ENCODE measurements at regions not wholly inside any gene's neighbourhood (a gene's known extent, or its start where the extent isn't known, plus 50 kb on each side); places are given as distances from the start of the nearest gene placed in this dataset.

DNA sequence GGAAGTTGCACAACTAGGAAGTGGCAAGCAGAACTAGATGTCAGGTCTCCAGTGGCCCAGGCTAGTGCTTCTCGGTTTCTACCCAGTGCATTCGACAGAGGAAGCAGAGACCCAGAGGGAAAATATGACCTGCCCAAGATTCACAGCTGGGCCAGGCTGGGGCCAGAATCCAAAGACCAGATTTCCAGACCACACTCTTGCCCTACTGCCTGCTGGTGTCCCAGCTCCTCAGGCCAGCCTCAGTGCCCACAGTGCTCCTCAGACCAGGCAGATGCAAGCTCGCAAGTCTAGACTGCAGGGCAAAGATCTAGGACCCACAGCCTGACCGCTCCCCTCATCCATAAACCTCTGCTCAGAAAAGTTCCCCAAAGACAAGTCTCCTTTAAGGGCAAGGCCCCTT is 262.6 kb downstream of the BUD13 start (continued):
- TF ChIP-seq, protein P1, sequence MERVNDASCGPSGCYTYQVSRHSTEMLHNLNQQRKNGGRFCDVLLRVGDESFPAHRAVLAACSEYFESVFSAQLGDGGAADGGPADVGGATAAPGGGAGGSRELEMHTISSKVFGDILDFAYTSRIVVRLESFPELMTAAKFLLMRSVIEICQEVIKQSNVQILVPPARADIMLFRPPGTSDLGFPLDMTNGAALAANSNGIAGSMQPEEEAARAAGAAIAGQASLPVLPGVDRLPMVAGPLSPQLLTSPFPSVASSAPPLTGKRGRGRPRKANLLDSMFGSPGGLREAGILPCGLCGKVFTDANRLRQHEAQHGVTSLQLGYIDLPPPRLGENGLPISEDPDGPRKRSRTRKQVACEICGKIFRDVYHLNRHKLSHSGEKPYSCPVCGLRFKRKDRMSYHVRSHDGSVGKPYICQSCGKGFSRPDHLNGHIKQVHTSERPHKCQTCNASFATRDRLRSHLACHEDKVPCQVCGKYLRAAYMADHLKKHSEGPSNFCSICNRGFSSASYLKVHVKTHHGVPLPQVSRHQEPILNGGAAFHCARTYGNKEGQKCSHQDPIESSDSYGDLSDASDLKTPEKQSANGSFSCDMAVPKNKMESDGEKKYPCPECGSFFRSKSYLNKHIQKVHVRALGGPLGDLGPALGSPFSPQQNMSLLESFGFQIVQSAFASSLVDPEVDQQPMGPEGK (CRISPR knock-in tag; IDR thresholded peaks at IDR 0.05; ENCODE audit: borderline replicate concordance), result no peak
- TF ChIP-seq ZNF70 (CRISPR knock-in tag; IDR thresholded peaks at IDR 0.05) (no peak), RARB (CRISPR knock-in tag; IDR thresholded peaks at IDR 0.05) (no peak), BACH2 (CRISPR knock-in tag; IDR thresholded peaks at IDR 0.05; ENCODE audit: borderline replicate concordance) (no peak), ZFP3 (CRISPR knock-in tag; IDR thresholded peaks at IDR 0.05) (no peak), ESRRG (CRISPR knock-in tag; IDR thresholded peaks at IDR 0.05) (no peak), TOX (CRISPR knock-in tag; IDR thresholded peaks at IDR 0.05; ENCODE audit: borderline replicate concordance) (no peak), ZFP30 (CRISPR knock-in tag; IDR thresholded peaks at IDR 0.05) (no peak)
- TF ChIP-seq, protein P2, sequence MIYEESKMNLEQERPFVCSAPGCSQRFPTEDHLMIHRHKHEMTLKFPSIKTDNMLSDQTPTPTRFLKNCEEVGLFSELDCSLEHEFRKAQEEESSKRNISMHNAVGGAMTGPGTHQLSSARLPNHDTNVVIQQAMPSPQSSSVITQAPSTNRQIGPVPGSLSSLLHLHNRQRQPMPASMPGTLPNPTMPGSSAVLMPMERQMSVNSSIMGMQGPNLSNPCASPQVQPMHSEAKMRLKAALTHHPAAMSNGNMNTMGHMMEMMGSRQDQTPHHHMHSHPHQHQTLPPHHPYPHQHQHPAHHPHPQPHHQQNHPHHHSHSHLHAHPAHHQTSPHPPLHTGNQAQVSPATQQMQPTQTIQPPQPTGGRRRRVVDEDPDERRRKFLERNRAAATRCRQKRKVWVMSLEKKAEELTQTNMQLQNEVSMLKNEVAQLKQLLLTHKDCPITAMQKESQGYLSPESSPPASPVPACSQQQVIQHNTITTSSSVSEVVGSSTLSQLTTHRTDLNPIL (CRISPR knock-in tag; IDR thresholded peaks at IDR 0.05; ENCODE audit: low read depth), result no peak

DNA sequence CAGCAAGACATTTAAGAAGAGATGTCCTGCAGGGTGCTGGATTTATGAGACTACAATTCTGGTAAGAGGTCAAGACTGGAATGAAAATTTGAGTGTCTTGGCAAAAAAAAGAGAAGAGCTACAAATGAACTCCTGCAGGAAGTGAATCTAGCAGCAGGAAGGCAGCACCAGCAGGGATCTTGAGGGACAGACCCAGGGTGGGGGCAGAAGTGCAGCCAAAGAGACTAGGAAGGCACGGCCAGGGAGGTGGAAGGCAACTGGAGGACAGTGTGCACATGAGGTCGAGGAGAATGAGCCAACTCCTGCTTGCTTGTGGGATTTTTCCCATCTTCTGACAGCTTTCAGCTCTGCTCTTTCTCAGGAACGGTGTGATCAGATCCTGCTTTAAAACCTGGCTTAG is 263.2 kb downstream of the BUD13 start:
- TF ChIP-seq ZFP3 (CRISPR knock-in tag; IDR thresholded peaks at IDR 0.05), result no peak
- TF ChIP-seq ZNF70 (CRISPR knock-in tag; IDR thresholded peaks at IDR 0.05), result no peak
- no peak for TF ChIP-seq GLIS3 (CRISPR knock-in tag; IDR thresholded peaks at IDR 0.05)
- no peak for TF ChIP-seq TOX (CRISPR knock-in tag; IDR thresholded peaks at IDR 0.05; ENCODE audit: borderline replicate concordance)
- no peak for TF ChIP-seq ZNF8 (CRISPR knock-in tag; IDR thresholded peaks at IDR 0.05)
- no peak for TF ChIP-seq RARB (CRISPR knock-in tag; IDR thresholded peaks at IDR 0.05)
- no peak for TF ChIP-seq ZFP30 (CRISPR knock-in tag; IDR thresholded peaks at IDR 0.05)
- no peak for TF ChIP-seq ZNF565 (CRISPR knock-in tag; conservative IDR thresholded peaks at IDR 0.05; ENCODE audit: low read depth)
- ATAC-seq, result no peak

DNA sequence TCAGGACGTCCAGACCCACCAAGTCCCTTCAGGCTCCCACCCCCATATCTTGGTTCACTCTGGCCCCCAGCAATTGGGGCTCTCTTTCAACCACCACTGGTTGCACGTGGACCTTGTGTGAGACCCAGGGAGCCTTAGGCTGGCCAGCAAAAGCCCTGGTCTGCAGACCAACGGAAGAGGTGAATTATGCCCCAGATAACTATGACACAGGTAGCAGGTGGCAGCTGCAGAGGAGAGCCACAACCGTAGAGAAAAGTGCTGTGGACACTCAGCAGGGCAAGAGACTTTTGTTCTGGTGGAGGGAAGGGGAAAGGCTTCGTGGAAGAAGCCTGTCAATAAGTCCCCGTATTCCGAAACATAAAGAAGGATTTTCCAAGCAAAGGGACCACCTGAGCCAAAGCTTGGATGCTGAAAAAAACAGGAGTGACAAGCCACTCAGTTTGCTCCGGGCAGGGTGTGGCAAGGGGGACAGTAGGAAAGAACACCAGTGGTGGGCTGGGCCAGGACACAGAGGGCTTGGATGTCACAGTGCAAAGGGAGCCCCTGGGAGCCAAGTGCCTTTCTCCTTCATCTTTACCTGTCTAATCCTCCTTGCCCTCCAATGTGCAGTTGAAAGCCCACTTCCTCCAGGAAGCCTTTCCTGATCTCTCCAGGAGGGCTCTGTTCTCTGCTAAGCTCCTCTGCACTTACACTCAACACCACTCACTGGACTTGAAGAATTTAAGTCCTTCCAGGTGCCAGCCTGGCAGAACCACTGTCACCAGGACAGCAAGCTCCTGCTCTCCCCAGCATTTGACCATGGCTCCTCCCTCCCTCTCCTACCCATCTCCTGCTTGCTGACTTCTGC is 264.7 kb downstream of the BUD13 start:
- no peak for ATAC-seq
- TF ChIP-seq TCF4 (CRISPR knock-in tag; IDR thresholded peaks at IDR 0.05; ENCODE audit: borderline replicate concordance) (no peak), ZFP30 (CRISPR knock-in tag; IDR thresholded peaks at IDR 0.05) (no peak), ZC3H10 (CRISPR knock-in tag; IDR thresholded peaks at IDR 0.05) (no peak), ESRRG (CRISPR knock-in tag; IDR thresholded peaks at IDR 0.05) (no peak), ZFP3 (CRISPR knock-in tag; IDR thresholded peaks at IDR 0.05) (no peak)
- TF ChIP-seq, protein P1 (CRISPR knock-in tag; IDR thresholded peaks at IDR 0.05; ENCODE audit: borderline replicate concordance), result no peak

DNA sequence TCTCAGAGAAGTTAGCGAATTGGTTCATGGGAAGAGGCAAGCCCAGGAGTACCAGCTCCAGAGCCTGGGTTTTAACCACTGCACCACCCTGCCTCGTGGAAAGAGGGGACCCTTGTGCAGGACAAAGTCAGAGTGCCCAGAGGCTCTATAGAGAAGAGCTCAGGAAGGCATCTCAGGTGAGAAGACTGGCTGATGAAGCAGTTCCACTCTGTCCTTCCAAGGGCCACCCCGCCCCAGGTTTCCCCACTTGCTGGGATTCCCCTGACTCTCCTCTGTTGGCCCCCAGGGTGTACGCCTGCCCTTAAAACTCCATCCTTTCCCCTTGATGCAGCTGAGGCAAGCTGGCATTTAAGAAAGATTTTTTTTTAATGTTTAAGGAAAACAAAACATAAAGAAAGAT is 265.8 kb downstream of the BUD13 start:
- TF ChIP-seq BACH2 (CRISPR knock-in tag; IDR thresholded peaks at IDR 0.05; ENCODE audit: borderline replicate concordance), result no peak
- TF ChIP-seq, protein P1 (CRISPR knock-in tag; IDR thresholded peaks at IDR 0.05; ENCODE audit: borderline replicate concordance), result no peak
- no peak for TF ChIP-seq PPARA (CRISPR knock-in tag; IDR thresholded peaks at IDR 0.05; ENCODE audit: borderline replicate concordance)
- no peak for TF ChIP-seq ZFP30 (CRISPR knock-in tag; IDR thresholded peaks at IDR 0.05)
- TF ChIP-seq, protein P2 (CRISPR knock-in tag; IDR thresholded peaks at IDR 0.05; ENCODE audit: low read depth), result no peak
- no peak for TF ChIP-seq ZNF70 (CRISPR knock-in tag; IDR thresholded peaks at IDR 0.05)
- TF ChIP-seq TCF4 (CRISPR knock-in tag; IDR thresholded peaks at IDR 0.05; ENCODE audit: borderline replicate concordance), result no peak
- no peak for TF ChIP-seq RARB (CRISPR knock-in tag; IDR thresholded peaks at IDR 0.05)
- no peak for TF ChIP-seq ZC3H10 (CRISPR knock-in tag; IDR thresholded peaks at IDR 0.05)
- no peak for TF ChIP-seq ZFP3 (CRISPR knock-in tag; IDR thresholded peaks at IDR 0.05)
- no peak for TF ChIP-seq ZNF565 (CRISPR knock-in tag; conservative IDR thresholded peaks at IDR 0.05; ENCODE audit: low read depth)
- no peak for TF ChIP-seq GLIS3 (CRISPR knock-in tag; IDR thresholded peaks at IDR 0.05)
- TF ChIP-seq, protein P3, sequence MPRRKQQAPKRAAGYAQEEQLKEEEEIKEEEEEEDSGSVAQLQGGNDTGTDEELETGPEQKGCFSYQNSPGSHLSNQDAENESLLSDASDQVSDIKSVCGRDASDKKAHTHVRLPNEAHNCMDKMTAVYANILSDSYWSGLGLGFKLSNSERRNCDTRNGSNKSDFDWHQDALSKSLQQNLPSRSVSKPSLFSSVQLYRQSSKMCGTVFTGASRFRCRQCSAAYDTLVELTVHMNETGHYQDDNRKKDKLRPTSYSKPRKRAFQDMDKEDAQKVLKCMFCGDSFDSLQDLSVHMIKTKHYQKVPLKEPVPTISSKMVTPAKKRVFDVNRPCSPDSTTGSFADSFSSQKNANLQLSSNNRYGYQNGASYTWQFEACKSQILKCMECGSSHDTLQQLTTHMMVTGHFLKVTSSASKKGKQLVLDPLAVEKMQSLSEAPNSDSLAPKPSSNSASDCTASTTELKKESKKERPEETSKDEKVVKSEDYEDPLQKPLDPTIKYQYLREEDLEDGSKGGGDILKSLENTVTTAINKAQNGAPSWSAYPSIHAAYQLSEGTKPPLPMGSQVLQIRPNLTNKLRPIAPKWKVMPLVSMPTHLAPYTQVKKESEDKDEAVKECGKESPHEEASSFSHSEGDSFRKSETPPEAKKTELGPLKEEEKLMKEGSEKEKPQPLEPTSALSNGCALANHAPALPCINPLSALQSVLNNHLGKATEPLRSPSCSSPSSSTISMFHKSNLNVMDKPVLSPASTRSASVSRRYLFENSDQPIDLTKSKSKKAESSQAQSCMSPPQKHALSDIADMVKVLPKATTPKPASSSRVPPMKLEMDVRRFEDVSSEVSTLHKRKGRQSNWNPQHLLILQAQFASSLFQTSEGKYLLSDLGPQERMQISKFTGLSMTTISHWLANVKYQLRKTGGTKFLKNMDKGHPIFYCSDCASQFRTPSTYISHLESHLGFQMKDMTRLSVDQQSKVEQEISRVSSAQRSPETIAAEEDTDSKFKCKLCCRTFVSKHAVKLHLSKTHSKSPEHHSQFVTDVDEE (CRISPR knock-in tag; IDR thresholded peaks at IDR 0.05), result no peak

More for the DNA sequence above, 265.8 kb downstream of the BUD13 start:
- no peak for ATAC-seq
